ENCODE measurements at regions not wholly inside any gene's neighbourhood (a gene's known extent, or its start where the extent isn't known, plus 50 kb on each side); places are given as distances from the start of the nearest gene placed in this dataset.

DNA sequence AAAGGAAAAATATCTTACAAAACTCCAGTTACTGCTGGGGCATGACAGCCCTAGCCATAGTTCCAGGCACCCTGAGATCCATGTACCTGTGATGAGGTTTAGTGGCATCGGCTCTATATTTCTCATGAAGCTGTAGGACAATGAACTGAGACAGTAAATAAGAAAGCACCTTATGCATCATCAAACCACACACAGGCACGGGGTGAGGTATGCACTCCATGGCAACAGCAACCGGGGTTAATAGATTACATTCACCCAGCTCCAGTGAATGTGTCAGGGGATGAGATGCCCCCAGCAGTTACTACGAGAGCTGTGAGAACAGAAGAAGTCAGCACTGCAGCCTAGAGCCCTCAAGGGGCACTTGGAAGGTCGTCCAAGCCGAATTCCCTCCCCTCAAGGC lies 162.0 kb upstream of the S1PR3 start:
- Histone ChIP-seq H3K36me3 (ENCODE audit: control insufficient read depth, insufficient read depth, low read length) (no peaks in the 10 kb centered on the region), H3K9me1 (ENCODE audit: insufficient read depth, low read length) (no peaks in the 10 kb centered on the region), H3K23ac (ENCODE audit: low read depth, low read length) (no peak overlapping the region), H3K18ac (ENCODE audit: low read depth, low read length) (no peak overlapping the region), H4K5ac (ENCODE audit: low read depth, low read length) (no peak overlapping the region), H3K9ac (ENCODE audit: low read depth, low read length) (no peak overlapping the region), H2AFZ (replicated peaks; ENCODE audit: low read length, poor library complexity) (no peak overlapping the region), H2AK5ac (ENCODE audit: low read depth, low read length) (no peak overlapping the region), H4K8ac (ENCODE audit: low read depth in 2 of 2, low read length in 2 of 2) (no peak overlapping the region), H2AK9ac (replicated peaks; ENCODE audit: low read depth, low read length, poor library complexity) (no peak overlapping the region), H2BK20ac (ENCODE audit: low read depth, low read length) (no peak overlapping the region), H3K4me3 (ENCODE audit: insufficient read depth, low read depth, low read length) (no peak overlapping the region), H2BK120ac (ENCODE audit: low read depth, low read length) (no peak overlapping the region), H3K79me1 (ENCODE audit: low read depth in 1 of 2, low read length in 2 of 2) (no peaks in the 10 kb centered on the region), H2BK15ac (ENCODE audit: low read depth, low read length) (no peak overlapping the region), H4K91ac (ENCODE audit: insufficient read depth, low read depth, low read length) (no peak overlapping the region), H3K4ac (ENCODE audit: low read depth, low read length) (no peak overlapping the region), H2BK5ac (ENCODE audit: low read depth, low read length, poor library complexity, severe bottlenecking) (no peak overlapping the region), H3K9me3 (ENCODE audit: control insufficient read depth, insufficient read depth, low read length) (peaks cover 2% of the 10 kb centered on the region; the same call in 1 of the 2 replicates), H3K4me2 (ENCODE audit: low read depth, low read length) (no peak overlapping the region), H3K27ac (ENCODE audit: insufficient read depth, low read length) (no peak overlapping the region), H3K14ac (replicated peaks; ENCODE audit: low read depth, low read length) (no peak overlapping the region), H4K20me1 (ENCODE audit: insufficient read depth, low read length) (no peaks in the 10 kb centered on the region), H3K27me3 (ENCODE audit: control insufficient read depth, insufficient read depth, low read length) (peaks cover 3% of the 10 kb centered on the region; the same call in 1 of the 2 replicates), H3K4me1 (ENCODE audit: control insufficient read depth, insufficient read depth, low read length) (peaks cover 3% of the 10 kb centered on the region; the same call in 1 of the 2 replicates), H3K56ac (ENCODE audit: extremely low read depth, insufficient read depth, low read length) (no peak overlapping the region)
- TF ChIP-seq RCOR1 (IDR thresholded peaks at IDR 0.05; ENCODE audit: insufficient replicate concordance, low read length): no peak
- TF ChIP-seq CHD1 (IDR thresholded peaks at IDR 0.05; ENCODE audit: low read depth, low read length): no peak
- no peak for TF ChIP-seq NFE2L2 (IDR thresholded peaks at IDR 0.05; ENCODE audit: low read depth, low read length)
- TF ChIP-seq MAFK (IDR thresholded peaks at IDR 0.05; ENCODE audit: low read depth, low read length): no peak
- no peak for TF ChIP-seq CEBPB (IDR thresholded peaks at IDR 0.05; ENCODE audit: low read depth, low read length)
- no peak for TF ChIP-seq RFX5 (IDR thresholded peaks at IDR 0.05; ENCODE audit: low read depth, low read length)
- TF ChIP-seq, protein P1, sequence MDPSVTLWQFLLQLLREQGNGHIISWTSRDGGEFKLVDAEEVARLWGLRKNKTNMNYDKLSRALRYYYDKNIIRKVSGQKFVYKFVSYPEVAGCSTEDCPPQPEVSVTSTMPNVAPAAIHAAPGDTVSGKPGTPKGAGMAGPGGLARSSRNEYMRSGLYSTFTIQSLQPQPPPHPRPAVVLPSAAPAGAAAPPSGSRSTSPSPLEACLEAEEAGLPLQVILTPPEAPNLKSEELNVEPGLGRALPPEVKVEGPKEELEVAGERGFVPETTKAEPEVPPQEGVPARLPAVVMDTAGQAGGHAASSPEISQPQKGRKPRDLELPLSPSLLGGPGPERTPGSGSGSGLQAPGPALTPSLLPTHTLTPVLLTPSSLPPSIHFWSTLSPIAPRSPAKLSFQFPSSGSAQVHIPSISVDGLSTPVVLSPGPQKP (IDR thresholded peaks at IDR 0.05; ENCODE audit: borderline replicate concordance, low read depth, low read length): no peak
- TF ChIP-seq FOS (IDR thresholded peaks at IDR 0.05; ENCODE audit: low read depth, low read length): no peak
- no peak for TF ChIP-seq POLR2A (IDR thresholded peaks at IDR 0.05; ENCODE audit: low read depth, low read length)
- TF ChIP-seq, protein P2, sequence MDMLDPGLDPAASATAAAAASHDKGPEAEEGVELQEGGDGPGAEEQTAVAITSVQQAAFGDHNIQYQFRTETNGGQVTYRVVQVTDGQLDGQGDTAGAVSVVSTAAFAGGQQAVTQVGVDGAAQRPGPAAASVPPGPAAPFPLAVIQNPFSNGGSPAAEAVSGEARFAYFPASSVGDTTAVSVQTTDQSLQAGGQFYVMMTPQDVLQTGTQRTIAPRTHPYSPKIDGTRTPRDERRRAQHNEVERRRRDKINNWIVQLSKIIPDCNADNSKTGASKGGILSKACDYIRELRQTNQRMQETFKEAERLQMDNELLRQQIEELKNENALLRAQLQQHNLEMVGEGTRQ (IDR thresholded peaks at IDR 0.05; ENCODE audit: low read depth, low read length): no peak
- TF ChIP-seq SMC3 (IDR thresholded peaks at IDR 0.05; ENCODE audit: low read depth, low read length): no peak
- TF ChIP-seq MAZ (IDR thresholded peaks at IDR 0.05; ENCODE audit: borderline replicate concordance, low read depth, low read length): no peak
- CTCF ChIA-PET: no interaction called here
- POLR2A ChIA-PET (ENCODE audit: unreplicated experiment): no interaction called here
- 100% methylated on average over 1 of the region's 6 CpGs; no CpG with 5 or more reads in 1 of the 2 experiments for WGBS, 2 experiments (ENCODE audit: extremely low coverage in 2 of 2, insufficient read length in 1 of 2)
- DNase-seq (no peak), ATAC-seq (ENCODE audit: low read depth) (no peak)
- in situ Hi-C loops (cut with MboI; ENCODE audit: low sequenced_read_pairs): no loop called here
- dilution Hi-C loops (cut with HindIII; ENCODE audit: low sequenced_read_pairs, unreplicated experiment): no loop called here
- intact Hi-C loops (cut with micrococcal nuclease): no loop called here
- BruUV-seq (replicated peaks): no TSS peak

Measured in IMR-90 (cell line).